PFSK-1 (cell line): ENCODE measurements at regions not wholly inside any gene's neighbourhood (a gene's known extent, or its start where the extent isn't known, plus 50 kb on each side); places are given as distances from the start of the nearest gene placed in this dataset.

Experiments
- POLR2AphosphoS5 ChIP-seq: IDR thresholded peaks from 2 replicates; pipeline ENCODE4 v1.6.1; 2012; ENCODE audit warnings: low read depth, mild to moderate bottlenecking, control low read depth, low read length, moderate library complexity
- REST ChIP-seq, 2 experiments: IDR thresholded peaks; 2 replicates each; pipeline versions ENCODE4 v1.6.1 to v1.8.0; 2011 to 2012; ENCODE audit warnings: low read depth in 2 of 2, low read length in 2 of 2, control low read depth in 1 of 2, inconsistent platforms in 1 of 2, mild to moderate bottlenecking in 1 of 2, moderate library complexity in 1 of 2; ENCODE audit not compliant: insufficient read depth in 1 of 2
- SIN3A ChIP-seq: IDR thresholded peaks from 2 replicates; pipeline ENCODE4 v1.6.1; 2012; ENCODE audit warnings: mild to moderate bottlenecking, low read length, moderate library complexity, borderline replicate concordance; ENCODE audit not compliant: insufficient read depth

- no peak for TF ChIP-seq REST (IDR thresholded peaks at IDR 0.05; ENCODE audit: insufficient read depth in 1 of 2, low read depth in 2 of 2, low read length in 2 of 2)
- no peak for TF ChIP-seq SIN3A
- TF ChIP-seq POLR2AphosphoS5 = no peak
These were observed 353.6 kb downstream of the SHQ1 start for GRCh38 chr3:72494626-72495025.
